ENCODE measurements at regions not wholly inside any gene's neighbourhood (a gene's known extent, or its start where the extent isn't known, plus 50 kb on each side); places are given as distances from the start of the nearest gene placed in this dataset.

GRCh38 chr22:48453751-48454485 lies 1373.8 kb downstream of the BRD1 start:
- peaks cover 0 to 54% (median 0%) of the 10 kb centered on the region in 7 donors for H3K27me3 ChIP-seq (replicated peaks in 1 of 7)
- no peak overlapping the region for H3K4me3 ChIP-seq
- H3K4me1 ChIP-seq: no peaks in the 10 kb centered on the region
- DNase-seq: no peak
- H3K27ac ChIP-seq: no peak overlapping the region
- intact Hi-C loops (cut with DNase I; ENCODE audit: low total_unique reads): no loop called here
- H3K9me3 ChIP-seq: no peaks in the 10 kb centered on the region
- TF ChIP-seq, protein P1, sequence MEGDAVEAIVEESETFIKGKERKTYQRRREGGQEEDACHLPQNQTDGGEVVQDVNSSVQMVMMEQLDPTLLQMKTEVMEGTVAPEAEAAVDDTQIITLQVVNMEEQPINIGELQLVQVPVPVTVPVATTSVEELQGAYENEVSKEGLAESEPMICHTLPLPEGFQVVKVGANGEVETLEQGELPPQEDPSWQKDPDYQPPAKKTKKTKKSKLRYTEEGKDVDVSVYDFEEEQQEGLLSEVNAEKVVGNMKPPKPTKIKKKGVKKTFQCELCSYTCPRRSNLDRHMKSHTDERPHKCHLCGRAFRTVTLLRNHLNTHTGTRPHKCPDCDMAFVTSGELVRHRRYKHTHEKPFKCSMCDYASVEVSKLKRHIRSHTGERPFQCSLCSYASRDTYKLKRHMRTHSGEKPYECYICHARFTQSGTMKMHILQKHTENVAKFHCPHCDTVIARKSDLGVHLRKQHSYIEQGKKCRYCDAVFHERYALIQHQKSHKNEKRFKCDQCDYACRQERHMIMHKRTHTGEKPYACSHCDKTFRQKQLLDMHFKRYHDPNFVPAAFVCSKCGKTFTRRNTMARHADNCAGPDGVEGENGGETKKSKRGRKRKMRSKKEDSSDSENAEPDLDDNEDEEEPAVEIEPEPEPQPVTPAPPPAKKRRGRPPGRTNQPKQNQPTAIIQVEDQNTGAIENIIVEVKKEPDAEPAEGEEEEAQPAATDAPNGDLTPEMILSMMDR (IDR thresholded peaks at IDR 0.05 in 8 of 11, conservative IDR thresholded peaks at IDR 0.05 in 3 of 11): no peak
- TF ChIP-seq POLR2A (IDR thresholded peaks at IDR 0.05) (no peak), POLR2AphosphoS5 (IDR thresholded peaks at IDR 0.05) (no peak)
- no peaks in the 10 kb centered on the region for H3K36me3 ChIP-seq
- WGBS, 5 donors: 74 to 87% (median 79%) methylated on average over 14 of the region's 14 CpGs

GRCh38 chr22:48453171-48453570 lies 1374.5 kb downstream of the BRD1 start:
- Histone ChIP-seq H3K4me3 (no peak overlapping the region), H3K27ac (no peak overlapping the region), H3K36me3 (no peaks in the 10 kb centered on the region), H3K27me3 (replicated peaks in 1 of 7) (peaks cover 0 to 62% (median 0%) of the 10 kb centered on the region in 7 donors), H3K4me1 (no peaks in the 10 kb centered on the region), H3K9me3 (no peaks in the 10 kb centered on the region)
- DNase-seq: no peak
- TF ChIP-seq, protein P1 (IDR thresholded peaks at IDR 0.05 in 8 of 11, conservative IDR thresholded peaks at IDR 0.05 in 3 of 11): no peak
- TF ChIP-seq POLR2AphosphoS5 (IDR thresholded peaks at IDR 0.05) (no peak), POLR2A (IDR thresholded peaks at IDR 0.05) (no peak)
- intact Hi-C loops (cut with DNase I; ENCODE audit: low total_unique reads): no loop called here
- 81 to 95% (median 87%) methylated on average over 7 of the region's 7 CpGs for WGBS, 5 donors

DNA sequence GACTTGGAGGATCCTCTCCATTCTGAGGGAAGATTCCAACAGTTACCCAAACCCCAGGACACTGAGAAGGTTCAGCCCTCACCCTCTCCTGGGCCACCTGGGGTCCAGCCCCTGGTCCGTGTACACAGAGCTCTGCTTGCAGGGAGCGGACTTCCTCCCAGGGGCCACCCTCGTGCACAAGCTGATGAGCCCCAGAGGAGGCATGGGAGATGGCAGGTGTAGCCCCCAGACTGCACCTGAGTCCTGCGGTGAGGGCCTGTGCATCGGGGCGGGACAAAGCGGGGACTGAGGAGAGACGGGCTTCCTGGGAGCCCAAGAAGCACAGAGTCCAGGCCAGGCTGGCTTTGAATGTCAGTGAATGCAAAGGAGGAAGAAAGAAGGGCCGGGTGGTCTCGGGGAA lies 1374.9 kb downstream of the BRD1 start:
- Histone ChIP-seq H3K4me1 (no peaks in the 10 kb centered on the region), H3K4me3 (no peak overlapping the region), H3K9me3 (no peaks in the 10 kb centered on the region), H3K27me3 (replicated peaks in 1 of 7) (peaks cover 0 to 66% (median 0%) of the 10 kb centered on the region in 7 donors), H3K27ac (no peak overlapping the region), H3K36me3 (no peaks in the 10 kb centered on the region)
- no peak for TF ChIP-seq POLR2A (IDR thresholded peaks at IDR 0.05)
- TF ChIP-seq, protein P1 (IDR thresholded peaks at IDR 0.05 in 8 of 11, conservative IDR thresholded peaks at IDR 0.05 in 3 of 11): no peak
- no peak for TF ChIP-seq POLR2AphosphoS5 (IDR thresholded peaks at IDR 0.05)
- intact Hi-C loops (cut with DNase I; ENCODE audit: low total_unique reads): no loop called here
- DNase-seq: peak; percentile 27
- 77 to 90% (median 81%) methylated on average over 10 of the region's 10 CpGs for WGBS, 5 donors

GRCh38 chr22:48451891-48452290 lies 1375.8 kb downstream of the BRD1 start:
- Histone ChIP-seq H3K9me3 (no peaks in the 10 kb centered on the region), H3K27ac (no peak overlapping the region), H3K4me1 (no peaks in the 10 kb centered on the region), H3K36me3 (no peaks in the 10 kb centered on the region), H3K27me3 (replicated peaks in 1 of 7) (peaks cover 0 to 74% (median 0%) of the 10 kb centered on the region in 7 donors), H3K4me3 (no peak overlapping the region)
- peak; percentile 32 for DNase-seq
- WGBS, 5 donors: 77 to 87% (median 78%) methylated on average over 10 to 11 of the region's 11 CpGs
- intact Hi-C loops (cut with DNase I; ENCODE audit: low total_unique reads): no loop called here
- no peak for TF ChIP-seq POLR2AphosphoS5 (IDR thresholded peaks at IDR 0.05)
- TF ChIP-seq POLR2A (IDR thresholded peaks at IDR 0.05): no peak
- TF ChIP-seq, protein P1 (IDR thresholded peaks at IDR 0.05 in 8 of 11, conservative IDR thresholded peaks at IDR 0.05 in 3 of 11): no peak

All from spleen (tissue), 11 donors.